ENCODE measurements at regions not wholly inside any gene's neighbourhood (a gene's known extent, or its start where the extent isn't known, plus 50 kb on each side); places are given as distances from the start of the nearest gene placed in this dataset.
"Not testable (repeated sequence)": the region's sequence is repeated elsewhere in the genome, so short reads cannot be mapped to it uniquely, and the experiment has no call there.

- no peak for DNase-seq (ENCODE audit: low spot score)
Measured at GRCh38 chr6:119879731-119880130, 530.2 kb upstream of the MAN1A1 start.

DNA sequence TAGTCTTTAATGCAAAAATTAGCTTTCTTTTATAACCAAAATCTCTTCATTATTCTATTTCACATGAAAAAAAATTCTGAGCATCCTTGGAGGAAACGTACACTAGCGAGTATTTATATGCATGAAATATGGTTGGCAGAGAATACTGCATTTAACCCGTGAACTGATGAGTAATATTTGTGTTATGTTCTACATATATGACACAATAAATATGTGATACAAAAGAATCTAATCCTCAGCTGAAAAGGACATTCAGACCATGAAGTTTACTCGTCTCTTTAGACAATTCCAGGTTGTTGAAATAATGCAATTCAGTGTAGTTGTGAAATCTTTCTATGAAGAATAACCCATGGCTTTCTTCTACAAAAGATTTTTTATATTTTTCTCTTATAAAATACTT, 524.8 kb upstream of the MAN1A1 start:
- no peak for DNase-seq (ENCODE audit: low spot score)

DNA sequence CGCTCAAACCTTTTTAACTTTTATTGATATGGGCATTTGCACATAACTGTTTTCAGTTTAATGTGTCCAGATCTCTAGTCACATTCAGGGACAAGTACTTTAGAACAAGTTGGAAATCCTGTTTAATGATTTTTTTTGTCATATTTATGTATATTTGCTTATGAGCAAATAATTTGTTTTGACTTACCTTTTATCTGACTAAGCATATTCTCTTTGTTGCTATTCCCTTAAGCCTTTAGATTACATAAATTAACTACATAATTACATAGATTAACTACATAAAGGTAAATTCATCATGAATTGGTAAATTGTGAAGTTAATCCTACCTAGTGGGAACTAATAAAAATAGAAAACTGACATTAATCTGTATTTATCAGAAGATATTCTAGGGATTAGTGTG, 523.5 kb upstream of the MAN1A1 start:
- DNase-seq (ENCODE audit: low spot score) = no peak

DNA sequence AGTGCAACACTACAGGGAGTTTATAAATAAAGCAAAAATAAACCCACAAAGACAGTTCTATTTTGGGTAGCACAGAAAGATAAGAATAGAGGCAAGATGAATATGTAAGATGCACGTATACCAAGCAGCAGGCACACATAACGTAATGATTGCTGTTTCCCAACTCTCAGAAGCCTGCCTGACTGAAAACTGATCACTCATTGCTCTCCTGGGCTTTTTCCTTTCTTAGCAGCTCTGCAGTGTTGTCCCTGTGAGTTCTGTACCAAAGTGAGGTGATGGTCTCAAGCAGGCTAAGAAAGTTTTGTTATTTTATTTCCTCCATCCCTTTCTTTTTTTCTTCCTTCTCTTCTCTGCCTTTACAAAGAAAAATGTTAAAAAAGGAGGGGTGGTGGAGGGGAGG, 522.0 kb upstream of the MAN1A1 start:
- no peak for DNase-seq (ENCODE audit: low spot score)

DNA sequence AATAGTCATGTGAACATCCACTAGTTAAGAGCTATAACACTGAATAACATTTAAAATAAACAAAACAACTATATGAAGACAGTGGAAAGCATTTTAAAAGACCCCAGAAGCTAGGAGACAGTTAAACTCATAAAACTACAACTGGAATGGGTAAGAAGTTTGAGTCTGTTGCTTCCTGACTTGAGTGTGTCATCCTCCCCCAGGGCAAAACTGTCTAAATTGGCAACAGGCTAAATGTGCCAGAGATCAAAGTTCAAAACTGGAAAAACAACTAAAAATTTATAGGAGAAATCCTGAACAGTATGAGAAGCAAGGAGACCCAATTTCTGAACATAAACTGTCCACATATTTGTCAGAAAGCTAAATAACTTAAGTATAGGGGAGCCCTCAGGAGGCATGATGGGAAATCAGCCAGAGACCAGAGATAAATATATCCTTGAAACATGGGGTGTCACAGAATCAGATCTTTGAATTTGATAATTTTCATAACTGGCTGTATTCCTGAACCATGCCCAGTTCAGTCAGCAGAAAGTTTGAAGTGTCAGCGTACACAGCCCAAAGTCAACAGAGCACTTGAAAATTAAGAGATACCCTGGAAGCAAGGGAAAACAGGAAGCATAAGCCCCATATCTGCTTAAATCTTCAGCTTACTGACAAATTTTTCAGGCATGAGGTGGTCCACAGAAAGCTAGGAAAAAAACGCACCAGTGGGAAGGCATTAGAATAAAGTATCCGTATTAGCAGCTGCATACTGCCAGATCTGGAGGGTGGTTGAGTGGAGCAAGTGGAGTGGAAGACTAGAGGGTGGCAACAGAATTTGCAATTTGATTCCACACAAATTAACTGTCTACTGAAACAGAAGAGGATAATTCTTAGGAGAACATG, 516.1 kb upstream of the MAN1A1 start:
- no peak for DNase-seq (ENCODE audit: low spot score)

DNA sequence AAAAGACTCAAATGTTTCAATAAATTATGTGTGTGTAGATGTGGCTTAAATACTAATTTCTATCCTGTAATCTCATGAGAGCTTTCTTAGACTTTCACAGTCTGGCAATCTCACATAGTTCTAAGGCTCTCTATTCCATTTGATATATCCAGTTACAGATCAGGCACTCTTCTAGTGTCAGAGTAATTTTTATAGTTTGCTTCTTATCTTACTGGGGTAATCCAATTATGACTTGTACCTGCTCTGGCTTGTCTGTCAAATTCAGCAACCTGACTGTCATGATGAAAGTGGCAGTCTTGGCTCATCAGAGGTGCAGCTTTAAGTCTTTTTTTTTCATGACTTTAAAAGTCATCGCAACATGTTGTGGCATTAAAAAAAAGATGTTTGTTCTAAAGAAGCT, 513.2 kb upstream of the MAN1A1 start:
- DNase-seq (ENCODE audit: low spot score) = no peak

DNA sequence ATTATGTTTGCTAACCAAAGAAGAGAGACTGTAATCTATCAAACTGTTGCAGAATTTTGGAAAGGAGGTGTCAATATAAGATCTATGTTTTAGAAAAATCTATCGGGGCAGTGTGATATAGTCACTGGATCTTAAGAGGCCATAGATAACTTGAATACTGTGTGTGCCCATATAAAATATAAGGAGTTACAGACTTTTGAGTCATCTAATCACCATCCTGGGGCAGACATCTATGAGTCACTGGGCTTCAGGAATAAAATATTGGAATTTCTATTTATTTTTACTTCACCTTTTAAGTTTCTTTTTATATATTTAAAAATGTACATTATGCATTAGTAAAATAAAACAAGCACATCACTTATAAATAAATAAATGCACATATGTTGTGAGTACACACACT, 509.3 kb upstream of the MAN1A1 start:
- no peak for DNase-seq (ENCODE audit: low spot score)

DNA sequence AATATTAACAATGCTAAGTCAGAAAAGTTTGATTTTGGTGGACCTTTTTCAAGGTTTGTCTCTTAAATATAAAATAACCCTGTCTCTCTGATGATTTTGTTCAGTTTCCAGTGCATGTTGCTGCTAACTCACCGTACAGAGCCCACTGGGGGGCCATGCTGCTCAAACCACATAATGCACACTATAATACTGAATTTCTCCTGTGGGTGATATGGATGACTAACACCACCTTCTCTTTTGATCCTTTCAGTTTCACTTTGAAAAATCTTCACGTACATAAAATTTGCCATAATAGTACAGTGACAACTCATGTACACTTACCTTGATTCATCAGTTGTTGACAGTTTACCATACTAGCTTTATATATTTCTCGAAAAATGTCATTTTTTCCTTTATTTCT, 506.6 kb upstream of the MAN1A1 start:
- no peak for DNase-seq (ENCODE audit: low spot score)

GRCh38 chr6:119848696-119849095, 499.1 kb upstream of the MAN1A1 start:
- DNase-seq (ENCODE audit: low spot score) = no peak

DNA sequence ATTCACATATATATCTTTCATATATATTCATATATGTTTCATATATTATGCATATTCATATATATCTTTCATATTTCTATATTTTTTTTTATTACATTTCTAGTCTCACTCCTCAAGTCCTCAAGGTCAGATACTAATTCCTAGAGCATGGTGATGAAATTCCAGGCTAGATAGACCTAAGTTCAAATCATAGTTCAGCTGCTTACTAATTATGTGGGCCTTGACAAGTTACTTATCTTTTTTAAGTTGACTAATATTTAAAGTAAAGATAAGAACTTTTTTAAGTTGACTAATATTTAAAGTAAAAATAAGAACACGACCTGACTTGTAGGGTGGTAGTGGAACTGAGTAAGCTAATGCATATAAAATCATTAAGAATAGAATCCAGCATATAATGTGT, 495.6 kb upstream of the MAN1A1 start:
- no peak for DNase-seq (ENCODE audit: low spot score)

DNA sequence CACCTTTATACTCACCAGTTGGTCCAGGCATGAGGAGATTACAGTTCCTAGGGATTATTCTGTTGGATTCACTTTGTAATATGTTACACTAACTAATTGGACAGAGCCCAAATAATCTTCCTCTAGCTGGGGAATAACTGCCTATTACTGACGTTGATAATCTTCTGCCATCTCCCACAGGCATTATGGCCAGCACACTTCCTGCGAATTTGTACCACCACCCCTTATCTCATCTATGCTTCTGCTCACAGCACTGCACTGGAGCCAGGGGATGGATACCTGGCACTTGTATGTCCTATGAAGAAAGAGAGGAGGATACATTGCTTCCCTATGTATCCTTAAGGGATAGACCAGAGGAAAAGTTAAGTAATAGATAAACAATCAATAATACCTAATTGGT, 494.8 kb upstream of the MAN1A1 start:
- no peak for DNase-seq (ENCODE audit: low spot score)

- no peak for DNase-seq (ENCODE audit: low spot score)
Measured at GRCh38 chr6:119842191-119842590, 492.6 kb upstream of the MAN1A1 start.

GRCh38 chr6:119838043-119838442, 488.5 kb upstream of the MAN1A1 start:
- DNase-seq (ENCODE audit: low spot score) = no peak

DNA sequence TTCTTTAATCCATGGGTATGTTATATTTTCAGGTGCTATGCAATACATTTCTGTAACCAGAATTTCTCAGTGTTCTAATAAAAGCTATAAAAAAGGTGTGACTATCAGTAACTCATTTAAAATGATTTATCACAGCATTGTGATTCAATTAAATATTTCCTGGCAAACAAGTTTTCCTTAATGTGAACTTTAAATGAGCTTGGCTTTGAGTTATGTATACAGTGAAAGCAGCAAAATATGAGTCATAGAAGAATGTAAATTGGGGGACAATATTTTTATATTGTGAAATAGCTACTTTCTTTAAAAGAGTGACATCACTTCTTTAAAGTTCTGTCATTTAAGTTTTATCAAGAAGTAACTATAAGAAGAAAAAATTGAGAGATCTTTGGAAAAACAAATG, 484.9 kb upstream of the MAN1A1 start:
- no peak for DNase-seq (ENCODE audit: low spot score)

GRCh38 chr6:119832411-119832810, 482.9 kb upstream of the MAN1A1 start:
- DNase-seq (ENCODE audit: low spot score) = no peak

- DNase-seq (ENCODE audit: low spot score) = no peak
Measured at GRCh38 chr6:119830494-119831295, 481.1 kb upstream of the MAN1A1 start.

DNA sequence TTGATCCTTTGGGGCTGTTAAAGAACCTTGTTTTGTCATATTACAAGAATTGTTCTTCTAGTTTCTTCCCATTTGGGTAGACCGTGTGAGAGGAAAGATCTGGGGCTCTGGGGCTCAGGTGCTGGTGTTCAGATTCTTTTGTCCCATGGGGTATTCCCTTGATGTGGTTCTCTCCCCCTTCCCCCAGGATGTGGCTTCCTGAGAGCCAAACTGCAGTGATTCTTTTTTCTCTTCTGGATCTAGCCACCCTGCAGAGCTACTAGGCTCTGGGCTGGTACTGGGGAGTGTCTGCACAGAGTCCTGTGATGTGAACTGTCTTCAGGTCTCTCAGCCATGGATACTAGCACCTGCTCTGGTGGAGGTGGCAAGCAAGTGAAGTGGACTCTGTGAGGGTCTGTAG, 480.5 kb upstream of the MAN1A1 start:
- DNase-seq (ENCODE audit: low spot score) = no peak

- DNase-seq (ENCODE audit: low spot score) = not testable (repeated sequence)
Measured at GRCh38 chr6:119829499-119829898, 479.9 kb upstream of the MAN1A1 start.

- no peak for DNase-seq (ENCODE audit: low spot score)
Measured at GRCh38 chr6:119829006-119829405, 479.4 kb upstream of the MAN1A1 start.

GRCh38 chr6:119821380-119821779, 471.8 kb upstream of the MAN1A1 start:
- no peak for DNase-seq (ENCODE audit: low spot score)

- DNase-seq (ENCODE audit: low spot score) = no peak
Measured at GRCh38 chr6:119818876-119819275, 469.3 kb upstream of the MAN1A1 start.

GRCh38 chr6:119814609-119815400, 465.2 kb upstream of the MAN1A1 start:
- DNase-seq (ENCODE audit: low spot score) = no peak

GRCh38 chr6:119802464-119802863, 452.9 kb upstream of the MAN1A1 start:
- no peak for DNase-seq (ENCODE audit: low spot score)

Data from RKO (cell line).